IMR-90 (cell line): ENCODE measurements at regions not wholly inside any gene's neighbourhood (a gene's known extent, or its start where the extent isn't known, plus 50 kb on each side); places are given as distances from the start of the nearest gene placed in this dataset.

Experiments used
- ATAC-seq: fragments of 200-7000 bp; cut with Tn5 transposase; 2 replicates; pipeline ENCODE4 v1.9.1; 2020; ENCODE audit warnings: low read depth, mild to moderate bottlenecking, moderate library complexity
- BruUV-seq: library from RNA; stranded (reverse); fragments of 400-500 nt; replicated peaks from 2 replicates; lab custom pipeline; 2021; lab: Mats Ljungman, UMichigan
- CTCF ChIA-PET: fragments of 300-600 bp; formaldehyde crosslinking; extraction: SDS; loops from one replicate; lab custom pipeline; 2021; ENCODE audit warnings: antibody characterized with exemption; lab: Yijun Ruan, JAX
- POLR2A ChIA-PET: fragments of 300-600 bp; sonication (Branson Sonifier 250); formaldehyde crosslinking; loops from one replicate; lab custom pipeline; 2022; ENCODE audit warnings: antibody characterized with exemption; ENCODE audit not compliant: unreplicated experiment; lab: Charles Lee
- DNase-seq: peaks from one replicate; pipeline ENCODE4 v3.0.0; 2013
- H2AFZ ChIP-seq: replicated peaks from 2 replicates; pipeline ENCODE3; 2013; ENCODE audit warnings: low read length, mild to moderate bottlenecking; ENCODE audit not compliant: poor library complexity
- H2AK5ac ChIP-seq: 2 replicates; pipeline ENCODE4 v1.6.1; 2013; ENCODE audit warnings: low read depth, low read length, inconsistent platforms
- H2AK9ac ChIP-seq: replicated peaks from 2 replicates; pipeline ENCODE3; 2013; ENCODE audit warnings: mild to moderate bottlenecking, low read depth, low read length, moderate library complexity; ENCODE audit not compliant: poor library complexity
- H2BK120ac ChIP-seq: 2 replicates; pipeline ENCODE4 v1.6.1; 2013; ENCODE audit warnings: low read depth, low read length, inconsistent platforms
- H2BK15ac ChIP-seq: 3 replicates; pipeline ENCODE4 v1.6.1; 2013; ENCODE audit warnings: low read depth, low read length, inconsistent platforms
- H2BK20ac ChIP-seq: 2 replicates; pipeline ENCODE4 v1.6.1; 2013; ENCODE audit warnings: low read depth, mild to moderate bottlenecking, inconsistent platforms, low read length, moderate library complexity
- H2BK5ac ChIP-seq: 2 replicates; pipeline ENCODE4 v1.6.1; 2013; ENCODE audit warnings: mild to moderate bottlenecking, low read depth, low read length, inconsistent platforms; ENCODE audit not compliant: poor library complexity, severe bottlenecking
- H3K14ac ChIP-seq: replicated peaks from 2 replicates; pipeline ENCODE4 v1.6.1; 2013; ENCODE audit warnings: low read depth, low read length, inconsistent platforms
- H3K18ac ChIP-seq: 2 replicates; pipeline ENCODE4 v1.6.1; 2013; ENCODE audit warnings: low read depth, low read length, control low read depth
- H3K23ac ChIP-seq: 2 replicates; pipeline ENCODE4 v1.6.1; 2013; ENCODE audit warnings: low read depth, low read length, inconsistent platforms
- H3K27ac ChIP-seq: 2 replicates; pipeline ENCODE4 v1.5.1; 2013; ENCODE audit warnings: mild to moderate bottlenecking, control low read depth, low read length; ENCODE audit not compliant: insufficient read depth
- H3K27me3 ChIP-seq: 2 replicates; pipeline ENCODE4 v1.6.1; 2013; ENCODE audit warnings: low read length; ENCODE audit not compliant: control insufficient read depth, insufficient read depth
- H3K36me3 ChIP-seq: 2 replicates; pipeline ENCODE4 v1.6.1; 2013; ENCODE audit warnings: low read length, mixed read lengths; ENCODE audit not compliant: control insufficient read depth, insufficient read depth
- H3K4ac ChIP-seq: 2 replicates; pipeline ENCODE4 v1.6.1; 2013; ENCODE audit warnings: low read depth, low read length, inconsistent platforms
- H3K4me1 ChIP-seq: 2 replicates; pipeline ENCODE4 v1.6.1; 2013; ENCODE audit warnings: low read length, mixed read lengths; ENCODE audit not compliant: control insufficient read depth, insufficient read depth
- H3K4me2 ChIP-seq: 2 replicates; pipeline ENCODE4 v1.6.1; 2013; ENCODE audit warnings: low read depth, mild to moderate bottlenecking, control low read depth, low read length, moderate library complexity
- H3K4me3 ChIP-seq: 2 replicates; pipeline ENCODE4 v1.5.1; 2013; ENCODE audit warnings: low read depth, mild to moderate bottlenecking, control low read depth, low read length, moderate library complexity; ENCODE audit not compliant: insufficient read depth
- H3K56ac ChIP-seq: 2 replicates; pipeline ENCODE4 v1.6.1; 2013; ENCODE audit warnings: low read length, inconsistent platforms; ENCODE audit not compliant: insufficient read depth; ENCODE audit errors: extremely low read depth
- H3K79me1 ChIP-seq, 2 experiments: 2 replicates each; pipeline ENCODE4 v1.6.1; 2013; ENCODE audit warnings: low read length in 2 of 2, inconsistent platforms in 1 of 2, low read depth in 1 of 2
- H3K9ac ChIP-seq: 2 replicates; pipeline ENCODE4 v1.6.1; 2013; ENCODE audit warnings: low read depth, low read length, control low read depth
- H3K9me1 ChIP-seq: 2 replicates; pipeline ENCODE4 v1.6.1; 2013; ENCODE audit warnings: low read length, inconsistent platforms; ENCODE audit not compliant: insufficient read depth
- H3K9me3 ChIP-seq: 2 replicates; pipeline ENCODE4 v1.6.1; 2013; ENCODE audit warnings: low read length; ENCODE audit not compliant: control insufficient read depth, insufficient read depth
- H4K20me1 ChIP-seq: 2 replicates; pipeline ENCODE4 v1.6.1; 2013; ENCODE audit warnings: low read length, inconsistent platforms; ENCODE audit not compliant: insufficient read depth
- H4K5ac ChIP-seq: 2 replicates; pipeline ENCODE4 v1.6.1; 2013; ENCODE audit warnings: mild to moderate bottlenecking, low read depth, low read length, control low read depth
- H4K8ac ChIP-seq, 2 experiments: 2 replicates each; pipeline ENCODE4 v1.6.1; 2013; ENCODE audit warnings: low read depth in 2 of 2, low read length in 2 of 2, control low read depth in 1 of 2, inconsistent platforms in 1 of 2
- H4K91ac ChIP-seq: 2 replicates; pipeline ENCODE4 v1.6.1; 2013; ENCODE audit warnings: low read depth, low read length, inconsistent platforms; ENCODE audit not compliant: insufficient read depth
- BHLHE40 ChIP-seq: fragments of 150-350 bp; IDR thresholded peaks from 2 replicates; pipeline ENCODE4 v1.6.1; 2016; ENCODE audit warnings: mild to moderate bottlenecking, low read depth, low read length
- MAZ ChIP-seq: IDR thresholded peaks from 2 replicates; pipeline ENCODE4 v1.6.1; 2012; ENCODE audit warnings: low read depth, mild to moderate bottlenecking, low read length, improper control_type of control experiment, moderate library complexity, borderline replicate concordance
- MXI1 ChIP-seq: IDR thresholded peaks from 2 replicates; pipeline ENCODE4 v1.6.1; 2012; ENCODE audit warnings: low read depth, mild to moderate bottlenecking, low read length, moderate library complexity, borderline replicate concordance
- NFE2L2 ChIP-seq: fragments of 150-350 bp; IDR thresholded peaks from 2 replicates; pipeline ENCODE4 v1.6.1; 2016; ENCODE audit warnings: low read depth, mild to moderate bottlenecking, low read length
- POLR2A ChIP-seq: IDR thresholded peaks from 2 replicates; pipeline ENCODE4 v1.6.1; 2012; ENCODE audit warnings: mild to moderate bottlenecking, low read depth, low read length
- WGBS, 2 experiments: methylation state at CpG; one replicate each; pipeline versions ENCODE4 v1.1.5 to v1.1.7; 2013; ENCODE audit warnings: missing lambda C conversion rate in 2 of 2; ENCODE audit not compliant: insufficient read length in 1 of 2; ENCODE audit errors: extremely low coverage in 2 of 2; 5-methylcytosine and 5-hydroxymethylcytosine counted together
- dilution Hi-C: fragments of 300-500 bp; cut with HindIII; formaldehyde crosslinking; loops from one replicate; pipeline ENCODE4 v1.14.3; 2018; ENCODE audit warnings: low sequenced_read_pairs; ENCODE audit not compliant: unreplicated experiment
- in situ Hi-C: fragments of 300-500 bp; cut with MboI; formaldehyde crosslinking; loops from 3 replicates; pipeline ENCODE4 v1.14.3; 2019; ENCODE audit warnings: low sequenced_read_pairs, inconsistent platforms, mixed read lengths
- intact Hi-C: fragments of 100-400 bp; cut with micrococcal nuclease; formaldehyde crosslinking; loops from 2 replicates; pipeline ENCODE4 v1.10.0; 2022

DNA sequence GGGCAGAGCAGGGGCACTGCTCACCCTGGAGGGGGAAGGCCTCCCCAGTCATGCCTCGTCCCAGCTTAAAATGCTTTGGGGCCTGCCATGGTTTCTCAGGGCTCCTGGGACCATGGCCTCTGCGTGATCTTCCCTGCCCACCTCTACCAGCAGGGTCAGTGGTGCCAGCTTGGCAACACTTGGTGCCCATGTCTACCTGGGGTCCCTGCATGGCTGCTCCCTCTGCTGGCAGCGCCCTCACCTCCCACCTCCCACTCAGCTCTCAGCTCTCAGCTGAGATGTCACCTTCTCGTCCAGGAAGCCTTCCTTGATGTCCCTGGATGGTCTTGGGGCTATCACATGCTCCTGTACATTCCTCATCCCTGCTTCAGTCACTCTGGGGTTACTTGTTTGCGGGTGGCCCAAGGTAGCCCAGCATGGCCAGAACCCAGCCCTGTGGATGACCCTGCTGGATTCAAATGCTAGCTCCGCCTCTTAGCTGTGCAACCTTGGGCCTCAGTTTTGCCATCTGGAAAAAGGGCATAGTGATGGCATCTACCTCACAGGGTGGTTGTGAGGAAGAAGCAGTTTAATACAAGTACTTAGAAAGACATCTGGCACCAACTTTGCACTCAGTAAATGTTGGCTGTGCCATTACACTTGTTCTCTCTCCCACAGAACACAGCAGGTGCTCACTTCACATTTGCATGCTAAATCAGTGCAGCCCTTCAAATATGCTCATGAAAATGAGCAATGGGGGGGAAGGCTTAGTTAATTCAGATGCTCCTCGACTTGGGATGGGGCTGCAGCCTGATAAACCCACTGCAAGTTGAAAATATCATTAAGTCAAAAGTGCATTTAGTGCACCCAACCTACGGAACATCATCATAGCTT is 53.5 kb upstream of the PTPN1 start (continued):
- TF ChIP-seq MAZ, result no peak

DNA sequence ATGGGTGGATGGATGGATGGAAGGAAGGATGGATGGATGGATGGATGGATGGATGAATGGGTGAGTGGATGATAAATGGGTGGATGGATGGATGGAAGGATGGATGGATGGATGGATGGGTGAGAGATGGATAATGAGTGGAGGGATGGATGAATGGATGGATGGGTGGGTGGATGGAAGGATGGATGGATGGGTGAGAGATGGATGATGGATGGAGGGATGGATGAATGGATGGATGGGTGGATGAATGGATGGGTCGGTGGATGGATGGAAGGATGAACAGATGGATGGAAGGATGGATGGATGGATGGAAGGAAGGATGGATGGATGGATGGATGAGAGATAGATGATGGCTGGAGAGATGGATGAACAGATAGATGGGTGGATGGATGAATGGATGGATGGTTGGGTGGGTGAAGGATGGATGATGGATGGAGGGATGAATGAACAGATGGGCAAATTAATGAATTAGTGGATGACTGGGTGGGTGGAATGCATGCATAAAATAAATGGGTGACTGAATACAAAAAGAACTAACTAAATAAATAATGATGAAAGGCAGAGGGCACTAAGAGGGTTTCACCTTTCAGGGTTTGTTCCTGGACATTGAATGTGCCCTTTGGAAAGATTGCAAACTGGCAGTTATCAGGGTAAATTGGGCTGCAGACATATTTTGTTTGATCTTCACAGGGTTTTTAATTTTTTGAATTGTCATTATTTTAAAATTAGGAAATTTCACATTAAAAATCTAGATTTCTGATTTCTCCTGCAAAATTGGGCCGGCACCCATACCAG is 50.9 kb upstream of the PTPN1 start:
- no peak overlapping the region for H3K18ac ChIP-seq
- POLR2A ChIA-PET, result no interaction called here
- dilution Hi-C loops, result no loop called here
- H3K79me1 ChIP-seq, result peaks cover 0 to 4% of the 10 kb centered on the region in 2 experiments; a peak in 2 of 4 replicates
- H2BK20ac ChIP-seq, result no peak overlapping the region
- no peak overlapping the region for H3K4me3 ChIP-seq
- no peak overlapping the region for H2AK9ac ChIP-seq
- H2BK5ac ChIP-seq, result peak overlapping the region; percentile 60
- intact Hi-C loops, result no loop called here
- H4K5ac ChIP-seq, result no peak overlapping the region
- H4K91ac ChIP-seq, result 0 out of 2 replicates have a peak overlapping the region, but pooled peaks have one; percentile 10
- no peak overlapping the region for H3K14ac ChIP-seq
- DNase-seq, result no peak
- no peak overlapping the region for H2AFZ ChIP-seq
- H3K9ac ChIP-seq, result no peak overlapping the region
- H3K4ac ChIP-seq, result peak overlapping the region; percentile 10; the same call in 1 of the 2 replicates
- H3K4me1 ChIP-seq, result peaks cover 9% of the 10 kb centered on the region
- no peak overlapping the region for H2BK120ac ChIP-seq
- no peak for TF ChIP-seq MXI1
- no peak for TF ChIP-seq NFE2L2
- no peak for TF ChIP-seq POLR2A
- TF ChIP-seq BHLHE40, result no peak
- no peak overlapping the region for H4K8ac ChIP-seq
- no peaks in the 10 kb centered on the region for H4K20me1 ChIP-seq
- no peak for ATAC-seq
- in situ Hi-C loops, result no loop called here
- H3K23ac ChIP-seq, result no peak overlapping the region
- H3K27ac ChIP-seq, result no peak overlapping the region
- WGBS, 2 experiments, result 100% methylated on average over 1 of the region's 2 CpGs
- H2AK5ac ChIP-seq, result peak overlapping the region; percentile 89
- H3K27me3 ChIP-seq, result no peaks in the 10 kb centered on the region
- no peaks in the 10 kb centered on the region for H3K9me3 ChIP-seq
- CTCF ChIA-PET, result no interaction called here
- no peak overlapping the region for H3K4me2 ChIP-seq
- H2BK15ac ChIP-seq, result peak overlapping the region; percentile 94; the same call in 2 of the 3 replicates
- no peaks in the 10 kb centered on the region for H3K36me3 ChIP-seq
- BruUV-seq, result no TSS peak
- no peak overlapping the region for H3K56ac ChIP-seq
- H3K9me1 ChIP-seq, result no peaks in the 10 kb centered on the region
